MM.1S (cell line): ENCODE measurements at regions not wholly inside any gene's neighbourhood (a gene's known extent, or its start where the extent isn't known, plus 50 kb on each side); places are given as distances from the start of the nearest gene placed in this dataset.

Experiments
- CTCF ChIP-seq: fragments of 300-600 bp; sonication (generic); IDR thresholded peaks from 2 replicates; pipeline ENCODE4 v1.5.1; 2016; ENCODE audit warnings: antibody characterized with exemption, low read length, mixed read lengths
- EZH2 ChIP-seq: fragments of 300-600 bp; sonication (generic); optimal IDR thresholded peaks from 2 replicates; pipeline ENCODE3; 2017; ENCODE audit warnings: low read depth, mild to moderate bottlenecking, antibody characterized with exemption, low read length, mixed read lengths

GRCh38 chrX:39204353-39204752 is 403.1 kb downstream of the MID1IP1 start:
- TF ChIP-seq CTCF (no peak), EZH2 (no peak)
